Sigmoid colon (tissue), 4 donors: ENCODE measurements at regions not wholly inside any gene's neighbourhood (a gene's known extent, or its start where the extent isn't known, plus 50 kb on each side); places are given as distances from the start of the nearest gene placed in this dataset.

ENCODE experiments used
- EP300 ChIP-seq, 4 donors: sonication (generic); formaldehyde crosslinking; IDR thresholded peaks; one replicate each; pipeline ENCODE4 v1.6.1; 2017; ENCODE audit warnings: antibody characterized with exemption in 4 of 4
- POLR2AphosphoS5 ChIP-seq, 4 donors: sonication (generic); formaldehyde crosslinking; IDR thresholded peaks; one replicate each; pipeline ENCODE4 v1.6.1; 2017; ENCODE audit warnings: antibody characterized with exemption in 4 of 4

- no peak for TF ChIP-seq POLR2AphosphoS5 (IDR thresholded peaks at IDR 0.05)
- TF ChIP-seq EP300 (IDR thresholded peaks at IDR 0.05), result no peak
Measured at GRCh38 chr11:112455791-112456190, 195.1 kb upstream of the PLET1 start.
